ENCODE measurements at regions not wholly inside any gene's neighbourhood (a gene's known extent, or its start where the extent isn't known, plus 50 kb on each side); places are given as distances from the start of the nearest gene placed in this dataset.

DNA sequence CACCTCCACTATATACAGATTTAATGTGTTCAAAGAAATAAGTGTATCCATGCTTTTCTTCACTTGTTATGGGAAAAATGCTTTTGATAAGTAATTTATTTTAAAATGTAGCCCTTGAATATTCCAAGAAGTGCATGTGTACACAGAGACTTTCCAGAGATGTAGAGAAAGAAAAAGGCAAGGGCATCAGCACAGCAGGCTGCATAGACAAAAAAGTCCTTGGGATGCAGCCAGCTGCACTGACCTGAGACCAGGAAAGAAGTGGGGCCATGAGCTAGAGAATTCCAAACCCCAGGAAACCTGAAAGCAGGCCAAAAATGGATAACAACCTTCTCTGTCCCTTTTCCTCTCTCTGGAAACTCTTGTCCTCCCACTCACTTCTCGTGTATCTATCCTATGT, 51.6 kb upstream of the PRDM8 start:
- DNase-seq (ENCODE audit: low read depth) = no peak

DNA sequence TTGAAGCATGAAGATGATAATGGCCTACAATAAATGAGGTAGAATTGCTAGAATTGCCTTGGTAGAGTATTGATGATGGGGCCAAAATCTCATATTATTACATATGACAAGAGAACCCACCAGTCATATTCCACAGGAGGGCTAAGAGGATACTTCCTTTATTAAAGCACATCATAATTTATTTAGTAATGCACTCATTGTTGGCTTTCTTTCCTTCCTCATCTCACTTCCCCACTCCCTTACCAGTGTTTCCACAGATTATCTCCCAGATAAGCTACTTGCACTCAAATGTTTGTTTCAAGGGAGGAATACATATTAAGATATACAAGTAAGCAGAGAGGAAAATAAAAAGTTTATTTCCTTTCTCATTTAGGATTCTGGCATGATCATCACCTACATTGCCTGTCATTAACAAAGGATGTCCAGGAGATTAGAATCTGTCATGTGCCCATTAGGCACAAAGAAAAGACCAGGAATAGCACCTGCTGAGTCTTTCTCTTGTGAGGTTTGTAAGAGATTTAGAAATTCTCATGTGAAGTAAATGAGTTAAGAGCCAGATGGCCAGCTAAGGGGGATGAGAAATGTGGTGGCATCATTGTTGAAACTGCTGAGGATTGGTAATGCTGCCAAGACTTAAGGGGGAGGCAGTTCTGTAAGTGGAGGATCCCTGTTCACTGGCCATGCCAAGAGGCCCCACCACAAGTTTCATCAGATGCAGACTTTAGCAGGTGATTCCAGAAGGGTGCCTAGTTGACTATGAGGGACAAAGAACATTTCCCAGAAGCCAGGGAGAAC, 52.4 kb upstream of the PRDM8 start:
- no peak for DNase-seq (ENCODE audit: low read depth)

DNA sequence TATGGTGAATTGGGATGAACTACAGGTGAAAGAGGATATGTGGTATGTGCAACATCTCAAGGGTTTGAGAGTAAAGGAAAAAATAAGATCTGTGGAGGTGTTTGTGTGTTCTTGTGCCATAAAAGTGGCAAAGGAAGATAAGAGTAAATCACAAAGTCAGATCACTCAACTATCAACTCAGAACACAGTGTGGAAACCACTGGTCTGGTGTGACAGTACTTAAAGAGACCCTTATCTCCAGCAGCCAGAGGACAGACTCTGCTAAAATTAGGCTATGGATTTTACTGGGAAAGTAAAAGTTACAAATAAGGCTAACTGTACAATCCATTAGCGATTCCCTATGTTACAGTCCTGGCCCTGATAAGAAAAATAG, 54.0 kb upstream of the PRDM8 start:
- DNase-seq (ENCODE audit: low read depth) = no peak

DNA sequence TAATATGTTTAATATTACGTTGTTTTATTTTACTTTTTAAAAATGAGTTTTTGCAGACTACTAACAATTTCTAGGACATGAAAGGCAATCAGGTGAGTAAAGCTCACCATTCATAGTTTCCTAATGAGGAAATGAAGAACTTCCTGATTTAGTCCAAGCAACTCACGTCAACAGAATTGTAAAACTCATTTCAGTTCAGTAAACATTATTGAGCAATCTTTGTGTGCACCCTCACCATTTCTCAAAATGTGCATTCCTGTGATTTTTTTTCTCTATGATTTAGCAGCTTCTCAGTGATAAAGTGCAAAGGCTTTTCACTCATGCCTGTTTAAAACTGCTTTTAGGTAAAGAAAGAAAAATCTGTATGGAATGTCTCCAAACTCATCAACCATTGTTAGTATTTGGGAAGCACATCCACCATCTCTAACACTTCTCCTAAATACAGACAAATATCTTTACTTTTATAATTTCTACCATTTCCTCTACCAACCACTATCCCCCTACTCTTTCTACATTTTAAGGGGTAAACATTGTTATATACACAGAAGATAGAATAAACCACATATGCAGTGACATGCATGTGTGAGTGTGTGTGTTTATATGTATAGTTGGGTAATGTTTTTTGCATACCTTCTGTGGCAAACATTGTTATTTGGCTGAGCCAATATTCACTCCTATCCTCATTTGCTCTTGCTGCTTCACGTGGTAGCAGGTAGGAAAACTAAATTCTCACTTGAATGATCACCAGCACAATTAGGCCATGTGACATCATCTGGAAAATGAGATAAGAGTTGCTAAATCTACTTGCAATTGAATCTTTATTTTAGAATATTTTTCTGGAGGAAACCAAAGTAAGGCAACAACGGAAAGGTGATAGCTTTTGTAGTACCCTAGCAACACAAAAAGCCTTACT, 54.7 kb upstream of the PRDM8 start:
- DNase-seq (ENCODE audit: low read depth) = no peak

DNA sequence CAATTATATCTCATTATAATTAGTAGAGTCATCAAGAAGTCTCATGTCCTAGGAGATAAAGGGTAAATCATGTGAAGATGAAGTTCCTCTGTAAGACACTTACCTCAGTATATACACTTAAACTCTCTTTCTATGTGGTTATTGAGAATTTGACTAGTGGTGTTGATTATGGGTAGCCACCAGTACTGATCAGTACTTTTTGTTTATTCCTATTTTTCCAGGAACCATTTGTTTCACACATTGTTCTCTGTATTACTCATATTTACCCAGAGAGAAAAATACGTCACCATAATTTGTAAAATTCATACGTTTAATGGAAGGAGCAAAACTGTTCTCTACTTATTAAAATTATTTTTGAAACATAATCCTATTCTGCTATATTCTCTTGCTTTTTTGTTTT, 55.8 kb upstream of the PRDM8 start:
- DNase-seq (ENCODE audit: low read depth) = no peak

DNA sequence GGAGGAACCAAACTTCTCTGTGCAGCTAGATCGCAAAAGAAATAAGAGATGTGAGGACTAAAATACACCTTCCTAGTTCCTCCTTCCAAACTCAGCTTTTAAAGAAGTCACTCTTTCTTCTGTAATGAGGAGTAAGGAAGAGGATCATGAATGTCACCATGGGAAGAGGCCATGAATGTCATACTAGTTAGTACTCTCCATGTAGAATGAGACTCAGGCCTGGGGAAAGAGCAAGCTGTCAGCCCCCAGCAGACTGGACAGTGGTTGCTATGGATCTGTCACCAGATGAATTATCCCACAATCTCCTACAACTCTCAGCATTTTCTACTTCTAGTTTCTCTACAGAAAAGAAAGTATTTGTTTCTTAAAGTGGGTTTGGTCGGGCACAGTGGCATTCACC, 57.1 kb upstream of the PRDM8 start:
- no peak for DNase-seq (ENCODE audit: low read depth)

DNA sequence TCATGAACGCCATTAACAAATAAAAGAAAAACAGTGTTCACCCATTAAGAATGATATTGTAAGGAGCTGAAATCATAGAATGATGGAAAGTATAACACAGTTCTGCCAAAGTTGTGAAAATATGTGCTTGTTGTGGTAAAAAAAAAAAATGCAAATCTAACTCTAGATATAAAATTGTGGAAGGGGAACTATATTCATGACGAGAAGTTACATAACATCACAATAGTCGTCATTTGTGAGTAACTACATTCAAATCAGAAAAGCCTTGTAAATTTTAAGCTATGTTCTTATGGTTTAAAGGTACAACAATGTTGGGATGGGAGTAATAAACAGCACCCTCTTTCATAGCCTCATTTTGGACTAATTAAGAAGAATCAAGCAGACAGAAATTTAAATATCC, 57.6 kb upstream of the PRDM8 start:
- no peak for DNase-seq (ENCODE audit: low read depth)

DNA sequence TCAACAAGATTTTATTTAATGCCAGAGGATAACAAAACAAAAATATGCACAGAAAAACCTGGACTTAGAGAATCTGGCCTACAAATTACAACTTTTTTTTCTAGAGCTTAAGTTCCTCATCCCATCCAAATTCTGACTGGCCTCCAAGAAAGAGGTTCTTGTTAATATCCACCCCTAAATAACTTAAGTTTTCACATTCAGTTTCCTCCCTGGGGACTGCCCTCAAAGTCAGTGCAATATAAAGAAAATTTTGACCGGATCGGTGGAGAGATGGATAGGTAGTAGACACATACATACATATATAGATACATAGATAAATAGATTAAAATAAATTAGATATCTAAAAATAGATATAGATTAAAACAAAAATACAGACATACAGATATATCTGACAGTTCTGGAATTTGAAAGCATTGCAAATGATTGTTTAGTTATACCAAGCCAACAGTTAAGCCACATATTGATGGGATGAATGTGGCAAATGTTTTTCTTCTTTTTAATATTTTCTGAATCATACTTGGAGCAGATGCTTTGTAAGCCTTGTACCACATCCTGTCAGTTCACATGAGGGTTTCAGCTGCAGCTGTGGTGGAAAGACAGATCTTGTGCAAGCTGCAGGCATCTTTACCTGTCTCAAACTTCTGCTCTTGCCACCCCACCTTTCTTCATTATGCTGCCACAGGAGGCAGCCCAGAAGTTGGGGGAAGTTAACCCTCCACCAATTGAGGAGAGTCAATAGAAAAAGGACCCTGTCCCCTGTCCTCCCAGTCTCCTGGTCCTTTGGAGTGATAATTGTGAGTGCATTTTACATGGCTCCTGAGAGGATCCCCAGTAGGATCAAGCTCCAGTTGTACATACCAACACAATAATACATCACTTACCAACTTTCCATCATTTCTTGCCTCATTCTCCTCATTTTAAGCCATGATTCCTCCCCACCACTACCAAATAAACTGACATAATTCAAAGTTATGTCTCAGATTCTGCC, 58.5 kb upstream of the PRDM8 start:
- DNase-seq (ENCODE audit: low read depth) = peak; percentile 19

DNA sequence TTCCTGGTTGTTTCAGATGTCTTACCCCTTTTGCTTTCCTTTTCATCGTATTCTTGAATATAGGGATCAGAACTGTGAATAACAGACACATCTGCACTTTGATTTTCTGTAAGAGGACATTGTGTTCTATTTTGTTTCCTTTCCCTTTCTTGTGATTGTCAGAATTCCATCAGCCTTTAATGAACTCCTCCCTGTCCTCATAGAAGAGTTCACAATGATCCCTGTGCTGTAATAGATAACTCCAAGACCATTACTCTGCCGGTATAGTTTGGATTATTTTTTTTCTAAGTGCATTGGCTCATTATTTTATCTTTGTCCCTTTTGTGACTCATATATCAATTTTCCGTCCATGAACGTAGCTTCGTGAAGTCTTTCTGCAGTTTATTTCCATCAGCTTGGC, 59.7 kb upstream of the PRDM8 start:
- no peak for DNase-seq (ENCODE audit: low read depth)

DNA sequence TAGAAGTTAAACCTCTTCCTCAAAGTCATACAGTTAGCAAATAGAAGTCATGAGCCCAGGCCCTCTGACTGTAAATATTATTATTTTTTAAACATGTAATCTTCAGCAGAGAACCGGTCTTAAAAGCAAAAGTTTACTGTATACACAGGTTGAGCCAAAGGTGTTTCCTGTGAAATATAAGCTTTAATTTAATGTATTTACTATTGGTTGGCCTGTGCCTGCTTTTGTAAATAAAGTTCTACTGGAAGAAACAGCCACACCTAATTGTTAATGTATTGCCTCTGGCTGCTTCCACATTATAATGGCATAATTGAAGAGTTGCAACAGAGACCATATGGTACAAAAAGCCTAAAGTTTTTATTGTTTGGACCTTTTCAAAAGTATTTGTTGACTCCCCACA, 61.0 kb upstream of the PRDM8 start:
- no peak for DNase-seq (ENCODE audit: low read depth)

DNA sequence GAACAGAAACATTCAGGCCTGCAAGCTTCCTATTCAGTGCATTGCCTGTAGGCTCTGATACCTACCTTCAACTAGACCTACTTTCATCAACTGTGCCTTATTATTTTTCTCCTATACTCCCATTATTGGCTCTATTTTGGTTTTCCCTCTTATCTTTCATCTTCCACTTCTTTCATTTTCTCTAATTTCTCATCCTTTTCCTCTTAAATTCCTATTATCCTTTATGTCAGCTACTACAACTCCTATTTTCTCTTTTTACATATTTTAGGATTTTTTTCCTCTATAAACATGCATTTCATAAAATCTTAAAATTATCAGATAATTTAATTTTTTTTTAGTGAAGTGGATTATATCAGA, 61.6 kb upstream of the PRDM8 start:
- no peak for DNase-seq (ENCODE audit: low read depth)

DNA sequence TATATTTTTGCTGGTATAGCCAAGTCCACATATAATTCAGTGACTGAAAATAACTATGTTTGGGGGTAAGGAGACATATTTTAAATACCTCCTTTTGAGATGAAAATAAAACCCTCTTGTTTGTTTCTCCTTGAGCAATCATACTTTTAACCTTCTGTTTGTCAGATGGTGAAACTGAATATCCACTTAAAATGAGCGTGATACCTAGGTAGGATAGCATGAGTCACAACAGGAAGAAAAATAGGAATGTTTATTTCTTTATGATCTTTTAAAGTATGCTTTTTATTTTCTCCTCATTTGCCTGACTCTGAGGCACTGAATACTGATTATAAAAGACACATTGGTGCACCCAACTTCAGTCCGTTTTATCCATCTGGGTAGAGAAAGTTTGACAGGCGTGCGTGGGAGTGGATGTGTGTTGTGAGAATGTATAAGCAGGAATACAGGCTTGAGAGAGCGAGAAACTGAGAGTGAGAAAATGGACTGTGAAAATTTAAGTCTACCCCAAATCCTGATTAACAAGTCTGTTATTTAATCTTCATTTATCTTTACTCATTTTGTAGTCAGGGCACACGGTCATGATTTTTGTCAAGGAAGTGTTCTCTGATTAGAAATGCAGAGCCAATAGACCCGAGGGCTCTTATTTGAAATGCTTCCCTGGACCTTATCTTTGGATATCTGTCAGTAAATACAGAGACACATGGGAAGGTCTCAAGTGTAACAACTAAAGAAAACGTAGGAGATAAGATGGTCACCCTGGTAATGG, 62.1 kb upstream of the ANTXR2 start:
- no peak for DNase-seq (ENCODE audit: low read depth)

DNA sequence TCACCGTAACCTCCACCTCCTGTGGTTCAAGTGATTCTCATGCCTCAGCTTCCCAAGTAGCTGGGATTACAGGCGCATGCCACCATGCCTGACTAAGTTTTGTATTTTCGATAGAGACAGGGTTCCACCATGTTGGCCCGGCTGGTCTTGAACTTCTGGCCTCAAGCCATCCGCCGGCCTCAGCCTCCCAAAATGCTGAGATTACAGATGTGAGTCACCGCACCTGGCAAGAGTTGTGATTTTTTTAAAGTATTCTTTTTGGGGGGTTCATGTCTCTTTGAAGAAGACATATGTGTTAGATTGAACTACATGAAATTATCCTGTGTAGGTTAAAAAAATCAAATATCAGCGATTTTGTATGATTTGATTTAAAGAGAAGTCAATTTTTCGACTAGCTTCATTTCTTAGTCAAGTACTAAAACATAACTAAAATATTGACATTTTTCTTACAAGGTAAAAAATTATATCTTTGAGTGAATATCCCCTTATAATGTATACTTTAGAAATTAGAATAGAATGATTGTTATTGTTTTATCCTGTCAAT, 60.3 kb upstream of the ANTXR2 start:
- no peak for DNase-seq (ENCODE audit: low read depth)

DNA sequence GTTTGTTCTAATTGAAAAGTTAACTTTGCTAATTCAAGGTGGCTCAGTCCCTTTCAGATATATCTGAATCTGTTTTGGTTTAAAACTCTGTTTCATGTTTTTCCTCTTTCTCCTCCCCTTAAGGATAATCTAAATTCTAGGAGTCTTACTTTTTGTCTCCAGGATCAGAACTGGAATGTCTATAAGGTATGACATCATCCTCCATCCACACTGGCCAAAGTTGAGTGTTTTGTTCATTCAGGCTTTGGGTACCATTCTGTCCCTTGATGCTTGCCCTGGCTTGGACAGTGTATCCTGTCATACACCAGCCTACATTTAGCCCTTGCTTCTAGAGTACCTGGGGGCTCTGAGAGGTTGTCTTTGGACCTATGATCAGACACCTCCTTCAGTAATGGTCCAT, 56.8 kb upstream of the ANTXR2 start:
- no peak for DNase-seq (ENCODE audit: low read depth)

DNA sequence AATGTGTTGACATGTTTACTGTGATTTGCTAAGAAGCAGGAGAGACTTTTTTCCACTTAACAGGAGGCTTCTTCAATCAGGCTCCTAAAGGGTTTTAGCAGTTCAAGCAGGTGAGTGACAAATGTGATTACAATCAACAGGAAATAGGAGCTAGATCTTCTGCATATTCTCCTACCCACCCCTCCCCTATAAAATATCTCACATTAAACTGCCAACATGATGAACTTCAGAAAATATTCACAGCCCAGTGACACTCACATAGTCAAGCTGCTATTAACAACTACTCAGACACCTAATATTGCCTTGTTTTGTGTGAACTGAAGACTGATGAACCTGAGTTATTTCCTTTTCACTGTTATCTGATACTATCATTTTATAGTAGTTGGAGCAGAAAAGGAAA, 55.9 kb upstream of the ANTXR2 start:
- DNase-seq (ENCODE audit: low read depth) = no peak

DNA sequence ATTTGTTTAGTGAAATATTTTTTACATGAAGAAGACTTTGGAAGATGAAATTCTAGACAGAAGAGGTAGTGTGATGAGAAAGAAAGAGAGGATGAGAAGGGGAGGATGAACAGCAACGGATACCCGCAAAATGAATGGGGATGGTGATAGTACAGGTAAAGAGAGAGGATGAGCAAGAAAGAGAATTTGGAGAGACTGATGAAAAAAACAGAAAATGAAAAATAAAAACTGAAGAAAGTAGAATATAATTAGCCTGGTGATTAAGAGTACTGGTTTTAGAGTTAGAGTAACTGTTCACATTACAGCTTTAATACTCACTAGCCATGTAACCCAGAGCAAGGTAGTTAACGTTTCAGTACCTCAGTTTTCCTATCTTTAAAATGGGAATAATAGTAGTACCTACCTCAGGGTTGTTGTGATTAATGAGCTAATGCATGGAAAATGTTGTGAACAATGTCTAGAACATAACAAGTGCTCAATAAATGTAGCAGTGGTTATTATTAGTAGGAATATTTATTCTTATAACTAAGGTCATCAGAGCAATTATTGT, 54.9 kb upstream of the ANTXR2 start:
- no peak for DNase-seq (ENCODE audit: low read depth)

DNA sequence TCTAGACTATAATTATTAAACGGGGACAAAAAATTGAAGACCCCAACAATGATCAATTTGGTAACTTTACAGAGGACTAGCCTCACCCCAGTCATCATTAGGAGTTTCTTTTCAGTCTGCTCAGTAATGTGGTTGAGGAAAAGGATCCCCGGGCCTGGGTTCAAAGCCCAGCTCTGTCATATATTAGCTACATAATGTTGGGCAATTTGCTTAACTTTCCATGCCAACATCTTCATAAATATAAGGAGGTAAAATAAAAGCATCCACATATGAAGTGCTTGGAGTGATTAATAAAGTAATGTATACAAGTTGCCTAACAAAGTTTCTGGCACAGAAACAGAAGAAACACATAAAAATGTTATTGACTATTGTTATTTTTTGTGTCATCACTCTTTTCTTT, 53.4 kb upstream of the ANTXR2 start:
- no peak for DNase-seq (ENCODE audit: low read depth)

DNA sequence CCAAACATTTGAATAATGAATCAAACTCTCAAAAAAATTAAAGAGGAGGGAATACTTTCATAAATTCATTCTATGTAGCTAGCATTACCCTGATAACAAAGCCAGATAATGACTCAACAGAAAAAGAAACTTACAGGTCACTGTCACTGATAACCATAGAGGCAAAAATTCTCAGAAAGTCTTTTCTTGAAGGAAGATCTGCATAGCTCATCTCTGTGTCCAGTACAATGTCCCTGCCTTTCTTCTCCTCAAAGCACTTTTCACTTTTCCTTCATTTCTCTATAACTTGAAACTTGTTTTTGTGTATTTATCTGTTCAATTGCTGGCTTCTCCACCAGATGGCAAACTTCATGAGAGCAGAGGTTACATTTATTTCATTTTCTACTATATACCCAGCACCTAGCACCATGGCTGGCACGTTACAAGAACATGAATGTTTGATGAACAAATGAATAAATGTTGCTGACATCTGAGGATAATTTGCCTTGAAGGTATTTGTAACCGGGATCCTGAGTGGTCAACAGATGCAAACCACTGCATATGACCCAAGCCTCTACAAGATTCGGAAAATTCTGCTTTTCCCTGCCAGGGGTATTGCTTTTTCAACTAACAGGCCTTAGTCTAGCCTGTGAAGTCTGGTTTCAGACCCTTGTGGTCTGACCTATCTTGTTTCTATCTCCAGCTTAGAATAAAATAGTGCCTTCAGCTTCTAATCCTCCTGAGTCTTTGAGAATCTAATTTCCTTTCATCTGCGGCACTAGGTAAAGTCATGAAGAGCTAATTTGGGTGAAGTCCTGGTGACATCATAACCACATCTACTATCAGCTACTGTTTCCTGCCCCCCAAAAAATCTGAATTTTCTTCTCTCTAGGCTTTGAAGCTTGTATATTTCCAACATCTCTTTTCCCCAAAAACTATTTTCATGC, 52.5 kb upstream of the ANTXR2 start:
- DNase-seq (ENCODE audit: low read depth) = no peak

DNA sequence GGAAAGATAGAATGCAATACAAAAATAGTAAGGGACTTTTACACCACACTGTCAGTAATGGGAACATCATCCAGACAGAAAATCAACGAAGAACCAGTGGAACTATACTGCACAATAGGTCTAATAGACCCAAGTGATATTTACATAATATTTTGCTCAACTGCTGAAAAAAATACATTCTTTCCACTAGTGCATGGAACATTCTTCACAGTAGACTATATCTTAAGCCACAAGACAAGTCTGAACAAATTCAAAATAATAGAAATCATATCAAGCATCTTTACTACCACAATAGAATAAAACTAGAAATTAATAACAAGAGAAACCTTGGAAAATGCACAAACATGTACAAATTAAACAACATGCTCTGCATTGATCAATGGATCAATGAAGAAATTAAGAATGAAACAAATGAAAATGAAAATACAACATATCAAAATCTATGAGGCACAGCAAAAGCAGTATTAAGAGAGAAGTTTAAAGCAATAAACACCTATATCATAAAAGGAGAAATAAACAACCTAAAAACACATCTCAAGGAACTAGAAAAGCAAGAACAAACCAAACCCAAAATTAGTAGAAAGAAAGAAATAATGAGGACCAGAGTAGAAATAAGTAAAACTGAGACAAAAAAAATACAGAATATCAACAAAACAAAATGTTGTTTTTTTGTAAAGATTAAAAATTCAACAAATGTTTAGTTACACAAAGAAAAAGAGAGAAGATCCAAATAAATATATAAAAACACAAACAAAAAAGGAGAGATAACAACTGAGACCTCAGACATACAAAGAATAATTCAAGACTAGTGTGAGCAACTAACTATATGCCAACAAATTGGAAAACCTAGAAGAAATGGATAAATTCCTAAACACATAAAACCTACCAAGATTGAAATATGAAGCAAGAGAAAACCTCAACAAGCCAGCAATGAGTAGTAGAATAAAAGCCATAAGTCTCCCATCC, 51.5 kb upstream of the ANTXR2 start:
- DNase-seq (ENCODE audit: low read depth) = no peak

Data from stimulated activated CD8-positive, alpha-beta memory T cell treated with anti-CD3 and anti-CD28 coated beads, Interleukin-4, amount 100 ng/mL, for 24 hours (primary cell).